Gastrocnemius medialis (tissue), 4 donors: ENCODE measurements at regions not wholly inside any gene's neighbourhood (a gene's known extent, or its start where the extent isn't known, plus 50 kb on each side); places are given as distances from the start of the nearest gene placed in this dataset.

Experiments used
- POLR2A ChIP-seq, 2 donors: fragments of 450-650 bp; IDR thresholded peaks; one replicate each; pipeline ENCODE4 v1.6.1; 2017; ENCODE audit warnings: antibody characterized with exemption in 2 of 2, mild to moderate bottlenecking in 2 of 2, moderate library complexity in 2 of 2
- TF ChIP-seq, protein P1 (sequence below), 5 experiments: fragments of 450-650 bp in 3 of 5; fragments of 200-600 bp in 2 of 5; sonication (generic) in 2 of 5; IDR thresholded peaks in 4 of 5; conservative IDR thresholded peaks in 1 of 5; 1 replicate in 4 of 5; 2 replicates in 1 of 5; pipeline ENCODE4 v1.5.1; 2016 to 2019; ENCODE audit warnings: antibody characterized with exemption in 5 of 5, mild to moderate bottlenecking in 3 of 5, moderate library complexity in 3 of 5

DNA sequence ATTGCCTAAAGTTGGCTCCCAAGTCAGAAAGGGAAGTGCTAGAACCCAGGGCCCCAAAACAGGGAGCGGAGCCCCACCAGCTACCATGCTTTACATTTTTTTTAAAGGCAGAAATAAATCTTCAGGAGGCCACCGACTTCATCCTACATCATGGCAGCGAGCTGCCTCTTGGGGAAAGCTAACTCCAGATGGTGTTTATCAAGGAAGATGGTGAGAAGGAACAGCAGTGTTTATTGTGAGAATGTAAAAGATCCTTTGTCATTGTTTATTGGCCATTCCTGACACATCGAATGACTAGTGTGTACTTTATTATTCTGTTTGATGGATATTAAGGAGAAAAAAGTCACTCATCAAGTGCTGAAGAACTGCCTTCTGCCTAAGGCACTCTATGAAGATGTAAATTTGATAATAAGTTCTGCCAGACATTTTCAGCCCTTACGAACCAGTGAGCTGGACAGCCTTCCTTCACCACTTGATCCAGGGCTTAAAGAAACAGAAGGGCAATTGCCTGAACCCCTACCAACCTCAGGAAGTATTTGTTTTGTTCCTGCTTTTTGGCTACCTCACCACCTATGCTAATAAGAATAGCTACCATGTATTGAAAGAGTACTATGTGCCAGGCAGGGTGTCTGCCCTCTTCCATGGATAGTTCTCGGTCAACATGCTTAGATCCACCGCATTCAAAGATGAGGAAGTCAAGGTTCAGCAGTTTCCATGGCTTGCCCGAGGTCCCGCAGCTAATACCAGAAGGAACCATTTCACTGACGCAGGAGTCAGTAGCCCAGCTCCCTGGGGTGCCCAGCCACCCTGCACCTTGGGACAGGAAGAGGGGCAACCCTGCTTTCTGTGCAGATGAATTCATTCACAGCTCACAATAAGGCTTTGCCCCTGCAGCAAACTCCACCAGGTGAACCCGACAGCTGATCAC, 194.7 kb upstream of the RREB1 start:
- no peak for TF ChIP-seq POLR2A (IDR thresholded peaks at IDR 0.05)
- TF ChIP-seq, protein P1, sequence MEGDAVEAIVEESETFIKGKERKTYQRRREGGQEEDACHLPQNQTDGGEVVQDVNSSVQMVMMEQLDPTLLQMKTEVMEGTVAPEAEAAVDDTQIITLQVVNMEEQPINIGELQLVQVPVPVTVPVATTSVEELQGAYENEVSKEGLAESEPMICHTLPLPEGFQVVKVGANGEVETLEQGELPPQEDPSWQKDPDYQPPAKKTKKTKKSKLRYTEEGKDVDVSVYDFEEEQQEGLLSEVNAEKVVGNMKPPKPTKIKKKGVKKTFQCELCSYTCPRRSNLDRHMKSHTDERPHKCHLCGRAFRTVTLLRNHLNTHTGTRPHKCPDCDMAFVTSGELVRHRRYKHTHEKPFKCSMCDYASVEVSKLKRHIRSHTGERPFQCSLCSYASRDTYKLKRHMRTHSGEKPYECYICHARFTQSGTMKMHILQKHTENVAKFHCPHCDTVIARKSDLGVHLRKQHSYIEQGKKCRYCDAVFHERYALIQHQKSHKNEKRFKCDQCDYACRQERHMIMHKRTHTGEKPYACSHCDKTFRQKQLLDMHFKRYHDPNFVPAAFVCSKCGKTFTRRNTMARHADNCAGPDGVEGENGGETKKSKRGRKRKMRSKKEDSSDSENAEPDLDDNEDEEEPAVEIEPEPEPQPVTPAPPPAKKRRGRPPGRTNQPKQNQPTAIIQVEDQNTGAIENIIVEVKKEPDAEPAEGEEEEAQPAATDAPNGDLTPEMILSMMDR (IDR thresholded peaks at IDR 0.05 in 4 of 5, conservative IDR thresholded peaks at IDR 0.05 in 1 of 5): no peak
